Esophagus squamous epithelium (tissue), 5 donors: ENCODE measurements at regions not wholly inside any gene's neighbourhood (a gene's known extent, or its start where the extent isn't known, plus 50 kb on each side); places are given as distances from the start of the nearest gene placed in this dataset.

Source experiments
- DNase-seq: peaks from one replicate; lab custom pipeline; 2025; lab: John Stamatoyannopoulos, UW
- H3K27ac ChIP-seq, 4 donors: fragments of 200-600 bp; sonication (generic); one replicate each; pipeline ENCODE4 v1.5.1; 2016 to 2019; ENCODE audit warnings: mild to moderate bottlenecking in 1 of 4
- H3K27me3 ChIP-seq, 4 donors: fragments of 200-600 bp; sonication (generic); 1 replicate in 3 of 4; 2 replicates in 1 of 4; pipeline versions ENCODE4 v1.5.1 to v1.6.0; 2017 to 2021; ENCODE audit warnings: antibody characterized with exemption in 1 of 4
- H3K36me3 ChIP-seq, 3 donors: fragments of 200-600 bp; sonication (generic); one replicate each; pipeline ENCODE4 v1.5.1; 2016 to 2019
- H3K4me1 ChIP-seq, 3 donors: fragments of 200-600 bp; sonication (generic); one replicate each; pipeline ENCODE4 v1.5.1; 2017 to 2019
- H3K4me3 ChIP-seq, 4 donors: fragments of 200-600 bp; sonication (generic); 1 replicate in 3 of 4; 2 replicates in 1 of 4; pipeline ENCODE4 v1.5.1; 2016 to 2019; ENCODE audit warnings: mild to moderate bottlenecking in 2 of 4, moderate library complexity in 1 of 4
- H3K9me3 ChIP-seq, 3 donors: fragments of 200-600 bp; sonication (generic); one replicate each; pipeline ENCODE4 v1.5.1; 2016 to 2019
- CTCF ChIP-seq, 6 experiments: fragments of 450-650 bp in 4 of 6; fragments of 200-600 bp in 2 of 6; sonication (generic) in 2 of 6; IDR thresholded peaks; one replicate each; pipeline ENCODE4 v1.5.1; 2016 to 2019; ENCODE audit warnings: antibody characterized with exemption in 6 of 6, mild to moderate bottlenecking in 4 of 6, moderate library complexity in 4 of 6
- POLR2A ChIP-seq, 4 donors: fragments of 450-650 bp; IDR thresholded peaks; one replicate each; pipeline ENCODE4 v1.6.1; 2017; ENCODE audit warnings: antibody characterized with exemption in 4 of 4, mild to moderate bottlenecking in 4 of 4, moderate library complexity in 3 of 4
- WGBS, 2 donors: methylation state at CpG; one replicate each; pipeline ENCODE4 v1.1.5; 2018; 5-methylcytosine and 5-hydroxymethylcytosine counted together
- intact Hi-C: fragments of 100-400 bp; cut with DNase I; formaldehyde crosslinking; loops from one replicate; pipeline ENCODE4 v1.15.0; 2022
- donor health status: DM: yes; HTN: yes; CAD: no.

- H3K27me3 ChIP-seq, result peaks cover 0 to 100% (median 0%) of the 10 kb centered on the region in 4 donors
- H3K27ac ChIP-seq, result no peak overlapping the region
- WGBS, 2 donors, result 58 to 78% methylated on average over 1 to 12 of the region's 19 CpGs
- intact Hi-C loops, result loop anchor here (2.0 kb wide), 1 partner anchor 258 kb away; the partner anchor contains the start of gene OLFM1
- H3K4me3 ChIP-seq, result no peak overlapping the region
- no peak for DNase-seq
- TF ChIP-seq POLR2A (IDR thresholded peaks at IDR 0.05) (no peak), CTCF (IDR thresholded peaks at IDR 0.05) (no peak)
- no peaks in the 10 kb centered on the region for H3K36me3 ChIP-seq
- peaks cover 0 to 17% (median 5%) of the 10 kb centered on the region in 3 donors for H3K4me1 ChIP-seq
- no peaks in the 10 kb centered on the region for H3K9me3 ChIP-seq
These were observed 134.6 kb upstream of the PPP1R26 start for GRCh38 chr9:135344915-135345500.

GRCh38 chr9:135345775-135346433 lies 133.7 kb upstream of the PPP1R26 start:
- H3K27ac ChIP-seq, result no peak overlapping the region
- H3K4me1 ChIP-seq, result peaks cover 0 to 12% (median 3%) of the 10 kb centered on the region in 3 donors
- peaks cover 0 to 98% (median 0%) of the 10 kb centered on the region in 4 donors for H3K27me3 ChIP-seq
- no peaks in the 10 kb centered on the region for H3K9me3 ChIP-seq
- no peak overlapping the region for H3K4me3 ChIP-seq
- DNase-seq, result no peak
- intact Hi-C loops, result loop anchor here (2.0 kb wide), 1 partner anchor 259 kb away; the partner anchor contains the start of gene OLFM1
- TF ChIP-seq POLR2A (IDR thresholded peaks at IDR 0.05), result no peak
- TF ChIP-seq CTCF (IDR thresholded peaks at IDR 0.05), result no peak
- H3K36me3 ChIP-seq, result no peaks in the 10 kb centered on the region
- WGBS, 2 donors, result 74% methylated on average over 9 of the region's 23 CpGs; no CpG with 5 or more reads in 1 of the 2 donors

- Histone ChIP-seq H3K27ac (no peak overlapping the region), H3K36me3 (no peaks in the 10 kb centered on the region), H3K4me1 (peaks cover 0 to 8% (median 0%) of the 10 kb centered on the region in 3 donors), H3K4me3 (no peak overlapping the region), H3K27me3 (peaks cover 0 to 98% (median 0%) of the 10 kb centered on the region in 4 donors), H3K9me3 (no peaks in the 10 kb centered on the region)
- TF ChIP-seq CTCF (IDR thresholded peaks at IDR 0.05) (no peak), POLR2A (IDR thresholded peaks at IDR 0.05) (no peak)
- no peak for DNase-seq
- WGBS, 2 donors, result 38 to 63% methylated on average over 9 to 16 of the region's 16 CpGs
- intact Hi-C loops, result no loop called here
These were observed 133.0 kb upstream of the PPP1R26 start for GRCh38 chr9:135346438-135347050.

GRCh38 chr9:135347461-135347860 lies 132.1 kb upstream of the PPP1R26 start:
- TF ChIP-seq POLR2A (IDR thresholded peaks at IDR 0.05), result no peak
- TF ChIP-seq CTCF (IDR thresholded peaks at IDR 0.05), result no peak
- Histone ChIP-seq H3K4me3 (no peak overlapping the region), H3K36me3 (no peaks in the 10 kb centered on the region), H3K27me3 (peaks cover 0 to 97% (median 0%) of the 10 kb centered on the region in 4 donors), H3K27ac (no peak overlapping the region), H3K4me1 (peaks cover 0 to 8% (median 0%) of the 10 kb centered on the region in 3 donors), H3K9me3 (no peaks in the 10 kb centered on the region)
- no peak for DNase-seq
- intact Hi-C loops, result no loop called here
- WGBS, 2 donors, result 44 to 55% methylated on average over 5 to 8 of the region's 14 CpGs
